NOMO-1 treated with DMSO at 0.1 percent for 48 hours (cell line): ENCODE measurements at regions not wholly inside any gene's neighbourhood (a gene's known extent, or its start where the extent isn't known, plus 50 kb on each side); places are given as distances from the start of the nearest gene placed in this dataset.
A peak's percentile ranks its signal among the peaks of the same experiment; 100 is the strongest.

ENCODE experiments used
- DNase-seq: peaks from one replicate; lab custom pipeline; 2025; ENCODE audit not compliant: unreplicated experiment; lab: John Stamatoyannopoulos, UW

- no peak for DNase-seq
Measured at GRCh38 chr6:26149240-26149639, 62.0 kb downstream of the HFE start.

GRCh38 chr6:26152226-26153101 lies 65.2 kb downstream of the HFE start:
- no peak for DNase-seq

- peak; percentile 38 for DNase-seq
Measured at GRCh38 chr6:26155061-26155930, 68.1 kb downstream of the HFE start.

- DNase-seq: peak; percentile 76
Measured at GRCh38 chr6:26156105-26156849, 69.0 kb downstream of the HFE start.

GRCh38 chr6:26156850-26157250 lies 69.6 kb downstream of the HFE start:
- peak; percentile 84 for DNase-seq

GRCh38 chr6:26157251-26158075 lies 70.2 kb downstream of the HFE start:
- peak; percentile 100 for DNase-seq

DNA sequence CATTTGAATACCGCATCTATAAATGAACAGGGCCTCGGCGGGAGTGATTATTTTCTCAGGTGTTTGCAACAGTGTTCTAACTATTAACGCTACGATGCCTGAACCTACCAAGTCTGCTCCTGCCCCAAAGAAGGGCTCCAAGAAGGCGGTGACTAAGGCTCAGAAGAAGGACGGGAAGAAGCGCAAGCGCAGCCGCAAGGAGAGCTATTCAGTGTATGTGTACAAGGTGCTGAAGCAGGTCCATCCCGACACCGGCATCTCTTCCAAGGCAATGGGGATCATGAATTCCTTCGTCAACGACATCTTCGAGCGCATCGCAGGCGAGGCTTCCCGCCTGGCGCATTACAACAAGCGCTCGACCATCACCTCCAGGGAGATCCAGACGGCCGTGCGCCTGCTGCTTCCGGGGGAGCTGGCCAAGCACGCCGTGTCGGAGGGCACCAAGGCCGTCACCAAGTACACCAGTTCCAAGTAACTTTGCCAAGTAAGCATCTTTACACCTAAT lies 70.9 kb downstream of the HFE start:
- peak; percentile 100 for DNase-seq

GRCh38 chr6:26158581-26159356 lies 71.5 kb downstream of the HFE start:
- peak; percentile 83 for DNase-seq

- no peak for DNase-seq
Measured at GRCh38 chr6:26159357-26160273, 72.4 kb downstream of the HFE start.

- no peak for DNase-seq
Measured at GRCh38 chr6:26161322-26161721, 74.1 kb downstream of the HFE start.

DNA sequence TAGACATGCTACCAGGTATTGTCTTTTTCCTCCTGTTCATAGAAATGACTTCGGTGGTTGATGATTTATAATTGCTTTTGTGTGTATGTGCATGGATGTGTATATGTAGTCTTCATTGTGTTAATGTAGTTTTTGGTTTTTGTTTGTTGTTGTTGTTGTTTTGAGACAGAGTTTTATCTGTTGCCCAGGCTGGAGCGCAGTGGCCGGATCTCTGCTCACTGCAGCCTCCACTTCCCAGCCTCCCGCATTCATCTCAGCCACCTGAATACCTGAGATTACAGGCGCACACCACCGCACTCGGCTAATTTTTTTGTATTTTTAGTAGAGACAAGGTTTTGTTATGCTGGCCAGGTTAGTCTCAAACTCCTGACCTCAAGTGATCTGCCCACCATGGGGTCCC lies 75.2 kb downstream of the HFE start:
- DNase-seq: no peak

GRCh38 chr6:26163427-26164119 lies 76.3 kb downstream of the HFE start:
- DNase-seq: peak; percentile 44

- DNase-seq: no peak
Measured at GRCh38 chr6:26164120-26164505, 76.9 kb downstream of the HFE start.

GRCh38 chr6:26165261-26165790 lies 78.1 kb downstream of the HFE start:
- DNase-seq: no peak

DNA sequence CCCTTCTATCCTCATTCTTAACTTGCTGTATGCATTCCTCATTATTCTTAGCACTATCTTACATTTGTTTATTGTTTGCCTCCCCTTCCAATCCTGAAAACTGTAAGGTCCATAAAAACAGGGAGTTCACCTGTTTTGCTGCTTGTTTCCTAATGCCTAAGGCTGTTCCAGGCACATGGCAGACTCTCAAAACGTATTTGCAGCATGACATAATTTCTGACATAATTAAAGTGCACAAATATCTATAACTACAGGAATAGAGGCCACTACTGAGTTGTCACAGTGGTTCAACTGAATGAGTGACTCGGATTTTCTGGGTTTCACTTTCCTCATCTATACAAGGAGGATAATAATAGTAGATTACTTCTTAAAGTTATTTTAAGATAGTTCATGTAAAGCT lies 83.0 kb downstream of the HFE start:
- DNase-seq: no peak

GRCh38 chr6:26170951-26171841 lies 84.0 kb downstream of the HFE start:
- DNase-seq: no peak

DNA sequence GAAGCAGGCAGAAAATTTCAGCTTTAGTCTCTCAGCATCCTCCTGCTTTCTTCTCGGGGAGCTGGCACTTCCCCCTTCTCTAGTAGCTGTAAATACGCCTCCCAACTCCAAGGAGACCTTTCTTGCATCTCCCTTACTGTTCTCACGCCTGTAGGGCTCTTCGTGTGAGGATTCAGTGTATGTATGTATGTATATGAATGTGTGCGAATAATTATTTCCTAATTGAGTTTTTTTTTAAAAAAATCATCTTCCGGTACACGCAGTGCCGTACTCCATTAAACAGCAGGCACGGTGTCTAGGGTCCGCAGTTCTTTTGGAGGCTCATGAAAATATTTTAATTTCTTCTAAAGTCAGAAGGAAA lies 85.4 kb downstream of the HFE start:
- DNase-seq: peak; percentile 70
